Endothelial cell (in vitro differentiated cells): ENCODE measurements at regions not wholly inside any gene's neighbourhood (a gene's known extent, or its start where the extent isn't known, plus 50 kb on each side); places are given as distances from the start of the nearest gene placed in this dataset.

Source experiments
- DNase-seq: peaks from one replicate; pipeline ENCODE4 v3.0.0; 2021; ENCODE audit warnings: low spot score
- H3K27ac Mint-ChIP-seq: one replicate; pipeline ENCODE4 v1.8.0; 2021; ENCODE audit warnings: mixed read lengths, inconsistent platforms; ENCODE audit not compliant: unreplicated experiment
- H3K27me3 Mint-ChIP-seq: one replicate; pipeline ENCODE4 v1.8.0; 2021; ENCODE audit warnings: mild to moderate bottlenecking, moderate library complexity, mixed read lengths, inconsistent platforms; ENCODE audit not compliant: unreplicated experiment
- H3K36me3 Mint-ChIP-seq: one replicate; pipeline ENCODE4 v1.8.0; 2021; ENCODE audit warnings: mild to moderate bottlenecking, low read depth, mixed read lengths, inconsistent platforms; ENCODE audit not compliant: unreplicated experiment
- H3K4me1 Mint-ChIP-seq: one replicate; pipeline ENCODE4 v1.8.0; 2021; ENCODE audit warnings: mild to moderate bottlenecking, mixed read lengths, inconsistent platforms; ENCODE audit not compliant: unreplicated experiment
- H3K4me3 Mint-ChIP-seq: one replicate; pipeline ENCODE4 v1.8.0; 2021; ENCODE audit warnings: mild to moderate bottlenecking, mixed read lengths, inconsistent platforms; ENCODE audit not compliant: unreplicated experiment
- H3K9me3 Mint-ChIP-seq: one replicate; pipeline ENCODE4 v1.8.0; 2021; ENCODE audit warnings: mixed read lengths, inconsistent platforms; ENCODE audit not compliant: unreplicated experiment
- CTCF ChIP-seq: fragments of 200-600 bp; sonication (generic); IDR thresholded peaks from one replicate; pipeline ENCODE4 v1.5.0; 2021; ENCODE audit warnings: antibody characterized with exemption; ENCODE audit not compliant: unreplicated experiment

- TF ChIP-seq CTCF: no peak
- peaks cover 2% of the 10 kb centered on the region for H3K4me1 Mint-ChIP-seq
- H3K27me3 Mint-ChIP-seq: peaks cover 4% of the 10 kb centered on the region
- H3K9me3 Mint-ChIP-seq: no peaks in the 10 kb centered on the region
- H3K27ac Mint-ChIP-seq: no peak overlapping the region
- DNase-seq: no peak
- no peak overlapping the region for H3K4me3 Mint-ChIP-seq
- no peaks in the 10 kb centered on the region for H3K36me3 Mint-ChIP-seq
Measured at GRCh38 chr13:72539925-72540324, 187.5 kb downstream of the MZT1 start.

- no peaks in the 10 kb centered on the region for H3K9me3 Mint-ChIP-seq
- peaks cover 2% of the 10 kb centered on the region for H3K4me1 Mint-ChIP-seq
- H3K4me3 Mint-ChIP-seq: no peak overlapping the region
- peaks cover 4% of the 10 kb centered on the region for H3K27me3 Mint-ChIP-seq
- no peaks in the 10 kb centered on the region for H3K36me3 Mint-ChIP-seq
- no peak for DNase-seq
- TF ChIP-seq CTCF: no peak
- H3K27ac Mint-ChIP-seq: no peak overlapping the region
Measured at GRCh38 chr13:72537782-72538181, 189.6 kb downstream of the MZT1 start.

DNA sequence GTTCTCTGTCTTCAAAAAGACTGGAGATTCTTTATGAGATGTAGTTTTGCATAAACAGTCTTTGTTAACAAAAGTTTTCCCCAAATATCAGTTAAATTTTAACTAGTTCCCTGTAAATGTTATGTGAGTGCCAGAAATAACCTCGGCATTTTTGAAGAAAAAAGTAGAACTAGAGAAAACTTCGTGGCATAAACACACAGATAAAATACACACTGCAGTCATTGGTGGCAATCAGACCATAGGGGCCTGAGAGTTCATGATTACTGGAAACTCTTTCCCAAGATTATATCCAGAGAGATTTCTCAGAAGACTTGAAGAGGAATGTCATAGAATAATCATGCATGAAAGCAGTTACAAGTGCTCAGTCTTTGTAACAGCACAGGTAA lies 190.0 kb downstream of the MZT1 start:
- Mint-ChIP-seq H3K27ac (no peak overlapping the region), H3K36me3 (no peaks in the 10 kb centered on the region), H3K27me3 (peaks cover 4% of the 10 kb centered on the region), H3K9me3 (no peaks in the 10 kb centered on the region), H3K4me1 (peaks cover 2% of the 10 kb centered on the region), H3K4me3 (no peak overlapping the region)
- DNase-seq: no peak
- TF ChIP-seq CTCF: no peak

- Mint-ChIP-seq H3K27me3 (peaks cover 2% of the 10 kb centered on the region), H3K4me1 (peaks cover 2% of the 10 kb centered on the region), H3K4me3 (no peak overlapping the region), H3K9me3 (no peaks in the 10 kb centered on the region), H3K36me3 (no peaks in the 10 kb centered on the region), H3K27ac (no peak overlapping the region)
- no peak for DNase-seq
- TF ChIP-seq CTCF: no peak
Measured at GRCh38 chr13:72536714-72537394, 190.6 kb downstream of the MZT1 start.

DNA sequence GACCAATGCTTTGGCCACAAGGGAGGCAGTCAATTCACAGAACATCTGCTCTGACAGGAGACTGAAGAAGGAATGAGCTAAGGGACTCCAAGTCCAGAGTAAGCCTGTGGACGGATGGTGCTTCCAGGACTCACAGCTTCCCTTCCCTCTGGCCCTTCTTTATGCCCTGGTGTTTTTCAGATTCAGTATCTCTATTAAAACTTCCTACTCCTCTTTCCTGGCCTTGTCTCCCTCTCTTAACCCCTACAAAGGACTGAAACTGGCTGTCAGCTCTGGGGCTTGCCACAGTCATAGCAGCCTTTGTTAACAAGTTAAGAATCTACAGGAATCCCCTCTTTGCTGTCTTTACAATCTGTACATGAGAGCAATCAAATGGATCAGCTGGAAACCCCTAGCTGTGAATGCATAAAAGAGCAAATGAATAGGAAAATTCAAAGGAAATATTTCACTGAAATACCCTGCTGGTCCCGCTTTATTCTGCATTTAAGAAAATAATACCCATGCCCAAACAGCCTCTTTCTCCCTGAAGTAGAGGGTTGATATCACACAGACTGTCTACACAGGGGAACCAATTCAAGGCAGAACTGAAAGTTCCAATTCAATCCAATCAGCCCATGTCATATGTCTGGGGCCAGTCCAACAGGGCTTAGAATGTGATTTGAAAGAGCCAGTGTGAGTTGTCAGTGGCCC lies 192.3 kb downstream of the MZT1 start:
- H3K27me3 Mint-ChIP-seq: peaks cover 2% of the 10 kb centered on the region
- no peaks in the 10 kb centered on the region for H3K36me3 Mint-ChIP-seq
- peaks cover 2% of the 10 kb centered on the region for H3K4me1 Mint-ChIP-seq
- H3K27ac Mint-ChIP-seq: no peak overlapping the region
- no peaks in the 10 kb centered on the region for H3K9me3 Mint-ChIP-seq
- H3K4me3 Mint-ChIP-seq: no peak overlapping the region
- DNase-seq: no peak
- TF ChIP-seq CTCF: no peak
